HUDEP-2 (cell line): ENCODE measurements at regions not wholly inside any gene's neighbourhood (a gene's known extent, or its start where the extent isn't known, plus 50 kb on each side); places are given as distances from the start of the nearest gene placed in this dataset.

Experiments used
- DNase-seq, 76 experiments: peaks; one replicate each; lab custom pipeline; 2025; ENCODE audit not compliant: unreplicated experiment in 76 of 76; lab: John Stamatoyannopoulos, UW

- DNase-seq = peak in 33 of 76 experiments; percentile 2 to 46 (median 15)
Measured at GRCh38 chr16:50884066-50884860, 142.4 kb downstream of the CYLD start.

GRCh38 chr16:50881956-50882355 lies 140.1 kb downstream of the CYLD start:
- no peak for DNase-seq

- peak in 65 of 76 experiments; percentile 2 to 87 (median 53) for DNase-seq
Measured at GRCh38 chr16:50881331-50881830, 139.5 kb downstream of the CYLD start.

DNA sequence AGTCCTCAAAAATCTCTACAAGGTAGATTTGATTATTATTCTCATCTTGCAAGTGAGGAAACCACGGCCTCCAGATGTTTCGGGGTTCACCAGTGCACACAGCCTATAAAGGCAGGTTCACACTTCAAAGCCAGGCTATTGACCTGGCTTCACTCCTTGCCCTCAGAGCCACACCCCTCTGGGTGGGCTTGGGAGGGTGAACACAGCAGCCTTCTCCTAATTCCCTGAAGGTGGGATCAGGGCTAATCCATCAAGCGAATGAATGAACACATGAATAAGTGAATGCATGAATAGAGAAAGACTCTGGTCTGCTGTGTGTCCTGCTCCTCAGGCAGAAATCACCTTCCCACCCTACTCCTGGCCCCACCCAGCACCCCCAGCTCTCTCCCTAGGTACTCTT lies 139.0 kb downstream of the CYLD start:
- DNase-seq = no peak

GRCh38 chr16:50879873-50880695 lies 138.2 kb downstream of the CYLD start:
- DNase-seq = no peak

- no peak for DNase-seq
Measured at GRCh38 chr16:50878966-50879615, 137.2 kb downstream of the CYLD start.

- no peak for DNase-seq
Measured at GRCh38 chr16:50878536-50878935, 136.7 kb downstream of the CYLD start.

- DNase-seq = no peak
Measured at GRCh38 chr16:50876263-50876662, 134.4 kb downstream of the CYLD start.

GRCh38 chr16:50868577-50868976 lies 126.7 kb downstream of the CYLD start:
- no peak for DNase-seq

DNA sequence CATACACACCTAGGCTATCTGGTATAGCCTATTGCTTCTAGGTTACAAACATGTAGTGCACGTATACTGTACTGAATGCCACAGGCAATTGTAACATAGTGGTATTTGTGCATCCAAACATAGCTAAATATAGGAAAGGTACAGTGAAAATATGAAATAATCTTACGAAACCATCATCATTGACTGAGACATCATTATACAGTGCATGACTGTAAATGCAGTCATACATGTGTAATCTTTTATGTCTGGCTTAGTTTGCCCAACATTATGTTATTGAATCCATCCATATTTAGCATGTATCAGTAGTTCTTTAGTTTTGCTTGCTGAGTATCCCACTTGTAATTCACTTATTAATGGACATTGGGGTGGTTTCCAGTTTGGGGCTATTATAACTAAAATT lies 124.9 kb downstream of the CYLD start:
- DNase-seq = no peak

GRCh38 chr16:50864386-50864785 lies 122.5 kb downstream of the CYLD start:
- DNase-seq = no peak

GRCh38 chr16:50863644-50864144 lies 121.8 kb downstream of the CYLD start:
- no peak for DNase-seq

GRCh38 chr16:50862818-50863643 lies 121.1 kb downstream of the CYLD start:
- DNase-seq = no peak

DNA sequence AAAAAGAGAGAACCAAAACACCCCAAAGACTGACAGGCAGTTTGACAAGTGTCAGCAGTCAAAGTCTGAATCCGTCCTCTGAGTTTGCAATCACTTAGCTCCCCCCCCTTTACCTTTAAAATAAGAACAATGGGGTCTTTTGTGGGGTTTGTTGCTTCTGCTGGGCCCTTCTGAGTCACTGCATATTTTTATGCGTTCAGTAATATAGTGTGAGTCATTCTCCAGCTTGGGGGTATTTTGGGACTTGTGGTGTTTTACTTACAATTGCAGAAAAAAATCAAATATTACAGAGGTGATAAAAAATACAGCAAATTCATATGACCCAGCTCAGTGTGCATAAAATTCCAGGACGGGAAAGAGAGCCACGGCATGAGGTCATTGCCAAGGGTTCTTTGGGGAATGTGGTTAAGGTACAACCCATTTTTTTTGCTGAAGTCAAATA lies 120.1 kb downstream of the CYLD start:
- no peak for DNase-seq

DNA sequence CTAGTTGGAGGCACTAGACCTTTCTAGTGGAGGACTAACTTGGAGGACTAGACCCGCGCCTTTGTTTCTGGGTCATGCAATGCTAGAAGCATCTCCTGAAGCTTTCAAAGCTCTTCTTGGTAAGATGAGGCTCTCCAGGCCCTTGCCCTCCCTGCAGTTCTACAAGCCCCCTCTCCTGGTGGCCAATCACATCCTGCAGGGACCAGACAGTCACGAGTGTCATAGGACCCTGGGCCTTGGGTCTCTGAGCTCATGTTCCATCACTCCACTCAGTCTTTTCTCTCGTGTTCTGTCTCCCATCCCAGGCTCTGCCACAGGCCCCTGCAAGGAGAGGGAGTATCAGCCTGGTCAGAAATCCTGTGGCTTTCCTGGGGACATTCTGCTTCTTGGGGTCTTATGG lies 119.6 kb downstream of the CYLD start:
- DNase-seq = no peak

- no peak for DNase-seq
Measured at GRCh38 chr16:50859628-50860360, 117.9 kb downstream of the CYLD start.

GRCh38 chr16:50858877-50859627 lies 117.2 kb downstream of the CYLD start:
- DNase-seq = no peak

DNA sequence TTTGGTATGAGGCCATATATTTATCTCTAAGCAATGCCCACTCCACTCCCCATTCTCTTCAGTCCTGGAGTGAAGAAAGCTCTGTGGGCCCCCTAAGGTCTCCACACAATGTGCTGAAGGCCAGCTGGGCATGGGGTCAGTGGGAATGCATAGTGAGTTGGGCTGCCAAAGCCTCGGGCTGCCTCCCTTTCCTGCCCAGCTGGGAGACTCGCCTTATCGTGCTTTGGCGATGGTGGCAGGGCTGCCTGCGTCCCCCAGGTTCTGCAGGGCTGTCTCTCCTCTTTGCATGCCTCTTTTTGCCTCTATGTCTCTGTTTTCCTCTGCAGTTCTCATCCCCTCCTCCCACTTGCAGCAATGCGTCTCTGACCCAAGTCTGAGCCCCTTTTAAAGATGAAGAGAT lies 116.5 kb downstream of the CYLD start:
- no peak for DNase-seq

- no peak for DNase-seq
Measured at GRCh38 chr16:50857881-50858280, 116.0 kb downstream of the CYLD start.
